Epithelial cell of prostate (primary cell): ENCODE measurements at regions not wholly inside any gene's neighbourhood (a gene's known extent, or its start where the extent isn't known, plus 50 kb on each side); places are given as distances from the start of the nearest gene placed in this dataset.

Source experiments
- DNase-seq: peaks from one replicate; pipeline ENCODE4 v3.0.0-alpha.2; 2011; ENCODE audit warnings: low read depth, low spot score
- H3K27ac ChIP-seq: fragments of 450-650 bp; 2 replicates; pipeline ENCODE4 v1.5.1; 2017; ENCODE audit warnings: mild to moderate bottlenecking

GRCh38 chr1:212557739-212558692 lies 50.5 kb upstream of the ATF3 start:
- DNase-seq, result no peak
- peak overlapping the region; percentile 66 for H3K27ac ChIP-seq

- peak overlapping the region; percentile 66 for H3K27ac ChIP-seq
- DNase-seq, result peak; percentile 68
Measured at GRCh38 chr1:212558693-212559480, 49.7 kb upstream of the ATF3 start.
